H9 (cell line): ENCODE measurements at regions not wholly inside any gene's neighbourhood (a gene's known extent, or its start where the extent isn't known, plus 50 kb on each side); places are given as distances from the start of the nearest gene placed in this dataset.

Source experiments
- DNase-seq: peaks from one replicate; pipeline ENCODE4 v3.0.0-alpha.2; 2017
- H2AFZ ChIP-seq: one replicate; pipeline ENCODE4 v1.6.1; 2013; ENCODE audit warnings: mild to moderate bottlenecking, low read length, control low read depth, moderate library complexity
- H2AK5ac ChIP-seq: 2 replicates; pipeline ENCODE4 v1.6.1; 2013; ENCODE audit warnings: low read length, control low read depth, mixed read lengths; ENCODE audit not compliant: insufficient read length
- H2BK120ac ChIP-seq: one replicate; pipeline ENCODE4 v1.6.1; 2013; ENCODE audit warnings: low read depth, mild to moderate bottlenecking, low read length, control low read depth, inconsistent platforms; ENCODE audit not compliant: poor library complexity, severe bottlenecking
- H2BK12ac ChIP-seq: 2 replicates; pipeline ENCODE4 v1.6.1; 2013; ENCODE audit warnings: low read length, control low read depth, mixed read lengths, low read depth; ENCODE audit not compliant: insufficient read length
- H2BK15ac ChIP-seq: 2 replicates; pipeline ENCODE4 v1.6.1; 2013; ENCODE audit warnings: low read depth, low read length, control low read depth
- H2BK20ac ChIP-seq: one replicate; pipeline ENCODE4 v1.6.1; 2013; ENCODE audit warnings: low read depth, mild to moderate bottlenecking, low read length, control low read depth, inconsistent platforms; ENCODE audit not compliant: poor library complexity, severe bottlenecking
- H2BK5ac ChIP-seq: 2 replicates; pipeline ENCODE4 v1.6.1; 2013; ENCODE audit warnings: low read length, control low read depth, mixed read lengths; ENCODE audit not compliant: insufficient read length
- H3K14ac ChIP-seq: 2 replicates; pipeline ENCODE4 v1.6.1; 2013; ENCODE audit warnings: low read length, control low read depth; ENCODE audit not compliant: insufficient read depth
- H3K18ac ChIP-seq: 2 replicates; pipeline ENCODE4 v1.6.1; 2013; ENCODE audit warnings: low read depth, mild to moderate bottlenecking, mixed read lengths, low read length, control low read depth; ENCODE audit not compliant: insufficient read length
- H3K23ac ChIP-seq: 2 replicates; pipeline ENCODE4 v1.6.1; 2013; ENCODE audit warnings: low read length, control low read depth, mixed read lengths, low read depth; ENCODE audit not compliant: insufficient read length
- H3K23me2 ChIP-seq: 2 replicates; pipeline ENCODE4 v1.6.1; 2013; ENCODE audit warnings: low read depth, mild to moderate bottlenecking, mixed read lengths, low read length, control low read depth; ENCODE audit not compliant: insufficient read length, poor library complexity, severe bottlenecking
- H3K27ac ChIP-seq: 2 replicates; pipeline ENCODE4 v1.5.1; 2013; ENCODE audit warnings: low read length, control low read depth, mixed read lengths, low read depth; ENCODE audit not compliant: insufficient read length
- H3K27me3 ChIP-seq: 2 replicates; pipeline ENCODE4 v1.6.1; 2013; ENCODE audit warnings: low read length, control low read depth, inconsistent platforms; ENCODE audit not compliant: insufficient read depth
- H3K4ac ChIP-seq: 2 replicates; pipeline ENCODE4 v1.6.1; 2013; ENCODE audit warnings: low read depth, mild to moderate bottlenecking, control low read depth, inconsistent platforms, low read length, moderate library complexity
- H3K4me1 ChIP-seq: 2 replicates; pipeline ENCODE4 v1.6.1; 2013; ENCODE audit warnings: low read length, control low read depth, inconsistent platforms; ENCODE audit not compliant: insufficient read depth
- H3K4me2 ChIP-seq: 2 replicates; pipeline ENCODE4 v1.6.1; 2013; ENCODE audit warnings: low read length, control low read depth, mixed read lengths; ENCODE audit not compliant: insufficient read length, insufficient read depth
- H3K56ac ChIP-seq: 2 replicates; pipeline ENCODE4 v1.6.1; 2013; ENCODE audit warnings: low read depth, mild to moderate bottlenecking, mixed read lengths, low read length, control low read depth; ENCODE audit not compliant: insufficient read length
- H3K79me1 ChIP-seq: 2 replicates; pipeline ENCODE4 v1.6.1; 2013; ENCODE audit warnings: low read depth, mild to moderate bottlenecking, moderate library complexity, low read length, control low read depth, inconsistent platforms; ENCODE audit not compliant: insufficient read depth, poor library complexity, severe bottlenecking
- H3K79me2 ChIP-seq: 2 replicates; pipeline ENCODE4 v1.6.1; 2013; ENCODE audit warnings: low read length, control low read depth, inconsistent platforms; ENCODE audit not compliant: insufficient read depth
- H3K9ac ChIP-seq: 2 replicates; pipeline ENCODE4 v1.6.1; 2013; ENCODE audit warnings: low read length, control low read depth, mixed read lengths; ENCODE audit not compliant: insufficient read length; ENCODE audit errors: extremely low read depth
- H3K9me3 ChIP-seq: one replicate; pipeline ENCODE4 v1.6.1; 2013; ENCODE audit warnings: low read depth, low read length, inconsistent platforms; ENCODE audit not compliant: control insufficient read depth
- H3T11ph ChIP-seq: one replicate; pipeline ENCODE4 v1.6.1; 2013; ENCODE audit warnings: mild to moderate bottlenecking, low read length, control low read depth, inconsistent platforms
- H4K20me1 ChIP-seq: one replicate; pipeline ENCODE4 v1.6.1; 2013; ENCODE audit not compliant: control insufficient read depth, insufficient read length, insufficient read depth
- H4K5ac ChIP-seq: 2 replicates; pipeline ENCODE4 v1.6.1; 2013; ENCODE audit warnings: low read depth, mild to moderate bottlenecking, mixed read lengths, low read length, control low read depth; ENCODE audit not compliant: insufficient read length
- H4K8ac ChIP-seq: replicated peaks from 2 replicates; pipeline ENCODE4 v1.6.1; 2013; ENCODE audit warnings: low read length, control low read depth, mixed read lengths, low read depth; ENCODE audit not compliant: insufficient read length
- H4K91ac ChIP-seq: 2 replicates; pipeline ENCODE4 v1.6.1; 2013; ENCODE audit warnings: low read depth, mild to moderate bottlenecking, moderate library complexity, mixed read lengths, low read length, control low read depth; ENCODE audit not compliant: insufficient read length
- H3K27ac Mint-ChIP-seq, 3 experiments: 2 replicates in 2 of 3; 3 replicates in 1 of 3; pipeline ENCODE4 v1.8.0; 2020 to 2021; ENCODE audit warnings: mixed read lengths in 3 of 3, mild to moderate bottlenecking in 1 of 3, moderate library complexity in 1 of 3
- H3K27me3 Mint-ChIP-seq: 2 replicates; pipeline ENCODE4 v1.8.0; 2021; ENCODE audit warnings: low read depth, mild to moderate bottlenecking, moderate library complexity, mixed read lengths
- H3K36me3 Mint-ChIP-seq, 3 experiments: 2 replicates in 2 of 3; 3 replicates in 1 of 3; pipeline ENCODE4 v1.8.0; 2020 to 2021; ENCODE audit warnings: low read depth in 3 of 3, mixed read lengths in 3 of 3; ENCODE audit not compliant: insufficient read depth in 1 of 3
- H3K4me1 Mint-ChIP-seq, 2 experiments: 2 replicates each; pipeline ENCODE4 v1.8.0; 2020; ENCODE audit warnings: mixed read lengths in 2 of 2
- H3K4me3 Mint-ChIP-seq, 2 experiments: 2 replicates in 1 of 2; 3 replicates in 1 of 2; pipeline ENCODE4 v1.8.0; 2020 to 2021; ENCODE audit warnings: mild to moderate bottlenecking in 2 of 2, mixed read lengths in 2 of 2, moderate library complexity in 1 of 2
- H3K9me3 Mint-ChIP-seq, 2 experiments: 2 replicates in 1 of 2; 3 replicates in 1 of 2; pipeline ENCODE4 v1.8.0; 2020; ENCODE audit warnings: mild to moderate bottlenecking in 2 of 2, mixed read lengths in 2 of 2, moderate library complexity in 1 of 2
- CTCF ChIP-seq: fragments of 200-600 bp; sonication (generic); conservative IDR thresholded peaks from 3 replicates; pipeline ENCODE4 v1.8.0; 2021; ENCODE audit warnings: antibody characterized with exemption, mild to moderate bottlenecking
- whole genome bisulfite sequencing: extraction: QIAGEN DNeasy Blood & Tissue Kit; methylation state at CpG from one replicate; pipeline ENCODE4 v1.1.7; 2013; ENCODE audit warnings: missing lambda C conversion rate, low lambda C conversion rate, mixed read lengths; ENCODE audit not compliant: insufficient read length; ENCODE audit errors: extremely low coverage; 5-methylcytosine and 5-hydroxymethylcytosine counted together

- no peaks in the 10 kb centered on the region for H3K79me1 ChIP-seq
Measured at GRCh38 chr7:130958846-130959245, 224.8 kb upstream of the KLF14 start.

More at GRCh38 chr7:130958846-130959245, 224.8 kb upstream of the KLF14 start:
- Histone ChIP-seq H3K4me2 (no peak overlapping the region), H3K14ac (no peak overlapping the region), H2BK120ac (no peak overlapping the region), H3T11ph (no peak overlapping the region), H4K5ac (no peak overlapping the region), H3K27me3 (no peaks in the 10 kb centered on the region), H3K56ac (no peak overlapping the region), H4K8ac (no peak overlapping the region), H2BK12ac (no peak overlapping the region), H3K23ac (no peak overlapping the region), H3K23me2 (no peaks in the 10 kb centered on the region), H2AK5ac (no peak overlapping the region), H2BK15ac (no peak overlapping the region), H3K18ac (no peak overlapping the region), H3K27ac (no peak overlapping the region), H3K79me2 (no peaks in the 10 kb centered on the region), H4K20me1 (no peaks in the 10 kb centered on the region), H3K4ac (no peak overlapping the region), H3K4me1 (0 out of 2 replicates have a peak, but pooled peaks cover 5% of the 10 kb centered on the region), H4K91ac (no peak overlapping the region), H3K9ac (no peak overlapping the region), H2BK5ac (no peak overlapping the region), H3K9me3 (no peaks in the 10 kb centered on the region), H2BK20ac (no peak overlapping the region), H2AFZ (no peak overlapping the region)
- Mint-ChIP-seq H3K9me3 (peaks cover 5 to 7% of the 10 kb centered on the region in 2 experiments; a peak in 4 of 5 replicates), H3K36me3 (peaks cover 6 to 17% (median 16%) of the 10 kb centered on the region in 3 experiments; a peak in 6 of 7 replicates), H3K4me3 (no peak overlapping the region), H3K27me3 (no peaks in the 10 kb centered on the region; the same call in 1 of the 2 replicates), H3K4me1 (peaks cover 7 to 11% of the 10 kb centered on the region in 2 experiments; a peak in 2 of 4 replicates), H3K27ac (no peak overlapping the region)
- no peak for DNase-seq
- no peak for TF ChIP-seq CTCF
- WGBS: no CpG with 5 or more reads among the region's 6 CpGs
